IMR-90 (cell line): ENCODE measurements at regions not wholly inside any gene's neighbourhood (a gene's known extent, or its start where the extent isn't known, plus 50 kb on each side); places are given as distances from the start of the nearest gene placed in this dataset.

Experiments used
- ATAC-seq: fragments of 200-7000 bp; cut with Tn5 transposase; 2 replicates; pipeline ENCODE4 v1.9.1; 2020; ENCODE audit warnings: low read depth, mild to moderate bottlenecking, moderate library complexity
- BruUV-seq: library from RNA; stranded (reverse); fragments of 400-500 nt; replicated peaks from 2 replicates; lab custom pipeline; 2021; lab: Mats Ljungman, UMichigan
- CTCF ChIA-PET: fragments of 300-600 bp; formaldehyde crosslinking; extraction: SDS; loops from one replicate; lab custom pipeline; 2021; ENCODE audit warnings: antibody characterized with exemption; lab: Yijun Ruan, JAX
- POLR2A ChIA-PET: fragments of 300-600 bp; sonication (Branson Sonifier 250); formaldehyde crosslinking; loops from one replicate; lab custom pipeline; 2022; ENCODE audit warnings: antibody characterized with exemption; ENCODE audit not compliant: unreplicated experiment; lab: Charles Lee
- DNase-seq: peaks from one replicate; pipeline ENCODE4 v3.0.0; 2013
- H2AFZ ChIP-seq: replicated peaks from 2 replicates; pipeline ENCODE3; 2013; ENCODE audit warnings: low read length, mild to moderate bottlenecking; ENCODE audit not compliant: poor library complexity
- H2AK5ac ChIP-seq: 2 replicates; pipeline ENCODE4 v1.6.1; 2013; ENCODE audit warnings: low read depth, low read length, inconsistent platforms
- H2AK9ac ChIP-seq: replicated peaks from 2 replicates; pipeline ENCODE3; 2013; ENCODE audit warnings: mild to moderate bottlenecking, low read depth, low read length, moderate library complexity; ENCODE audit not compliant: poor library complexity
- H2BK120ac ChIP-seq: 2 replicates; pipeline ENCODE4 v1.6.1; 2013; ENCODE audit warnings: low read depth, low read length, inconsistent platforms
- H2BK15ac ChIP-seq: 3 replicates; pipeline ENCODE4 v1.6.1; 2013; ENCODE audit warnings: low read depth, low read length, inconsistent platforms
- H2BK20ac ChIP-seq: 2 replicates; pipeline ENCODE4 v1.6.1; 2013; ENCODE audit warnings: low read depth, mild to moderate bottlenecking, inconsistent platforms, low read length, moderate library complexity
- H2BK5ac ChIP-seq: 2 replicates; pipeline ENCODE4 v1.6.1; 2013; ENCODE audit warnings: mild to moderate bottlenecking, low read depth, low read length, inconsistent platforms; ENCODE audit not compliant: poor library complexity, severe bottlenecking
- H3K14ac ChIP-seq: replicated peaks from 2 replicates; pipeline ENCODE4 v1.6.1; 2013; ENCODE audit warnings: low read depth, low read length, inconsistent platforms
- H3K18ac ChIP-seq: 2 replicates; pipeline ENCODE4 v1.6.1; 2013; ENCODE audit warnings: low read depth, low read length, control low read depth
- H3K23ac ChIP-seq: 2 replicates; pipeline ENCODE4 v1.6.1; 2013; ENCODE audit warnings: low read depth, low read length, inconsistent platforms
- H3K27ac ChIP-seq: 2 replicates; pipeline ENCODE4 v1.5.1; 2013; ENCODE audit warnings: mild to moderate bottlenecking, control low read depth, low read length; ENCODE audit not compliant: insufficient read depth
- H3K27me3 ChIP-seq: 2 replicates; pipeline ENCODE4 v1.6.1; 2013; ENCODE audit warnings: low read length; ENCODE audit not compliant: control insufficient read depth, insufficient read depth
- H3K36me3 ChIP-seq: 2 replicates; pipeline ENCODE4 v1.6.1; 2013; ENCODE audit warnings: low read length, mixed read lengths; ENCODE audit not compliant: control insufficient read depth, insufficient read depth
- H3K4ac ChIP-seq: 2 replicates; pipeline ENCODE4 v1.6.1; 2013; ENCODE audit warnings: low read depth, low read length, inconsistent platforms
- H3K4me1 ChIP-seq: 2 replicates; pipeline ENCODE4 v1.6.1; 2013; ENCODE audit warnings: low read length, mixed read lengths; ENCODE audit not compliant: control insufficient read depth, insufficient read depth
- H3K4me2 ChIP-seq: 2 replicates; pipeline ENCODE4 v1.6.1; 2013; ENCODE audit warnings: low read depth, mild to moderate bottlenecking, control low read depth, low read length, moderate library complexity
- H3K4me3 ChIP-seq: 2 replicates; pipeline ENCODE4 v1.5.1; 2013; ENCODE audit warnings: low read depth, mild to moderate bottlenecking, control low read depth, low read length, moderate library complexity; ENCODE audit not compliant: insufficient read depth
- H3K56ac ChIP-seq: 2 replicates; pipeline ENCODE4 v1.6.1; 2013; ENCODE audit warnings: low read length, inconsistent platforms; ENCODE audit not compliant: insufficient read depth; ENCODE audit errors: extremely low read depth
- H3K79me1 ChIP-seq, 2 experiments: 2 replicates each; pipeline ENCODE4 v1.6.1; 2013; ENCODE audit warnings: low read length in 2 of 2, inconsistent platforms in 1 of 2, low read depth in 1 of 2
- H3K9ac ChIP-seq: 2 replicates; pipeline ENCODE4 v1.6.1; 2013; ENCODE audit warnings: low read depth, low read length, control low read depth
- H3K9me1 ChIP-seq: 2 replicates; pipeline ENCODE4 v1.6.1; 2013; ENCODE audit warnings: low read length, inconsistent platforms; ENCODE audit not compliant: insufficient read depth
- H3K9me3 ChIP-seq: 2 replicates; pipeline ENCODE4 v1.6.1; 2013; ENCODE audit warnings: low read length; ENCODE audit not compliant: control insufficient read depth, insufficient read depth
- H4K20me1 ChIP-seq: 2 replicates; pipeline ENCODE4 v1.6.1; 2013; ENCODE audit warnings: low read length, inconsistent platforms; ENCODE audit not compliant: insufficient read depth
- H4K5ac ChIP-seq: 2 replicates; pipeline ENCODE4 v1.6.1; 2013; ENCODE audit warnings: mild to moderate bottlenecking, low read depth, low read length, control low read depth
- H4K8ac ChIP-seq, 2 experiments: 2 replicates each; pipeline ENCODE4 v1.6.1; 2013; ENCODE audit warnings: low read depth in 2 of 2, low read length in 2 of 2, control low read depth in 1 of 2, inconsistent platforms in 1 of 2
- H4K91ac ChIP-seq: 2 replicates; pipeline ENCODE4 v1.6.1; 2013; ENCODE audit warnings: low read depth, low read length, inconsistent platforms; ENCODE audit not compliant: insufficient read depth
- MAFK ChIP-seq: IDR thresholded peaks from 2 replicates; pipeline ENCODE4 v1.6.1; 2012; ENCODE audit warnings: low read depth, low read length, improper control_type of control experiment
- MAZ ChIP-seq: IDR thresholded peaks from 2 replicates; pipeline ENCODE4 v1.6.1; 2012; ENCODE audit warnings: low read depth, mild to moderate bottlenecking, low read length, improper control_type of control experiment, moderate library complexity, borderline replicate concordance
- NFE2L2 ChIP-seq: fragments of 150-350 bp; IDR thresholded peaks from 2 replicates; pipeline ENCODE4 v1.6.1; 2016; ENCODE audit warnings: low read depth, mild to moderate bottlenecking, low read length
- RFX5 ChIP-seq: IDR thresholded peaks from 2 replicates; pipeline ENCODE4 v1.8.0; 2012; ENCODE audit warnings: low read depth, mild to moderate bottlenecking, low read length, moderate library complexity
- USF2 ChIP-seq: fragments of 150-350 bp; IDR thresholded peaks from 2 replicates; pipeline ENCODE4 v1.6.1; 2017; ENCODE audit warnings: mild to moderate bottlenecking, antibody characterized with exemption, low read length, low read depth
- WGBS, 2 experiments: methylation state at CpG; one replicate each; pipeline versions ENCODE4 v1.1.5 to v1.1.7; 2013; ENCODE audit warnings: missing lambda C conversion rate in 2 of 2; ENCODE audit not compliant: insufficient read length in 1 of 2; ENCODE audit errors: extremely low coverage in 2 of 2; 5-methylcytosine and 5-hydroxymethylcytosine counted together
- dilution Hi-C: fragments of 300-500 bp; cut with HindIII; formaldehyde crosslinking; loops from one replicate; pipeline ENCODE4 v1.14.3; 2018; ENCODE audit warnings: low sequenced_read_pairs; ENCODE audit not compliant: unreplicated experiment
- in situ Hi-C: fragments of 300-500 bp; cut with MboI; formaldehyde crosslinking; loops from 3 replicates; pipeline ENCODE4 v1.14.3; 2019; ENCODE audit warnings: low sequenced_read_pairs, inconsistent platforms, mixed read lengths
- intact Hi-C: fragments of 100-400 bp; cut with micrococcal nuclease; formaldehyde crosslinking; loops from 2 replicates; pipeline ENCODE4 v1.10.0; 2022

GRCh38 chr6:115601509-115601908 is 459.2 kb downstream of the FRK start:
- in situ Hi-C loops, result no loop called here
- H3K56ac ChIP-seq, result no peak overlapping the region
- no peaks in the 10 kb centered on the region for H4K20me1 ChIP-seq
- ChIA-PET POLR2A (no interaction called here), CTCF (no interaction called here)
- no peaks in the 10 kb centered on the region for H3K9me3 ChIP-seq
- ATAC-seq (no peak), DNase-seq (no peak)
- H3K18ac ChIP-seq, result no peak overlapping the region
- no peak overlapping the region for H2BK5ac ChIP-seq
- H3K4me3 ChIP-seq, result no peak overlapping the region
- no peaks in the 10 kb centered on the region for H3K79me1 ChIP-seq
- no peak overlapping the region for H2AK9ac ChIP-seq
- no peak for TF ChIP-seq NFE2L2
- TF ChIP-seq RFX5, result no peak
- no peak for TF ChIP-seq MAZ
- TF ChIP-seq USF2, result no peak
- no peak for TF ChIP-seq MAFK
- H4K5ac ChIP-seq, result no peak overlapping the region
- no peak overlapping the region for H2BK120ac ChIP-seq
- H3K4ac ChIP-seq, result no peak overlapping the region
- H3K9ac ChIP-seq, result no peak overlapping the region
- H3K9me1 ChIP-seq, result no peaks in the 10 kb centered on the region
- H3K27ac ChIP-seq, result no peak overlapping the region
- dilution Hi-C loops, result no loop called here
- BruUV-seq, result no TSS peak
- intact Hi-C loops, result no loop called here
- no peak overlapping the region for H4K8ac ChIP-seq
- no peak overlapping the region for H4K91ac ChIP-seq
- no peak overlapping the region for H2BK15ac ChIP-seq
- no peak overlapping the region for H3K14ac ChIP-seq
- whole genome bisulfite sequencing, 2 experiments, result no CpG with 5 or more reads among the region's 2 CpGs
- H3K36me3 ChIP-seq, result no peaks in the 10 kb centered on the region
- no peak overlapping the region for H3K23ac ChIP-seq
- H2AFZ ChIP-seq, result no peak overlapping the region
- H2AK5ac ChIP-seq, result no peak overlapping the region
- no peaks in the 10 kb centered on the region for H3K4me1 ChIP-seq
- no peak overlapping the region for H2BK20ac ChIP-seq
- no peak overlapping the region for H3K4me2 ChIP-seq
- H3K27me3 ChIP-seq, result no peaks in the 10 kb centered on the region
